CD14-positive monocyte (primary cell): ENCODE measurements at regions not wholly inside any gene's neighbourhood (a gene's known extent, or its start where the extent isn't known, plus 50 kb on each side); places are given as distances from the start of the nearest gene placed in this dataset.
A peak's percentile ranks its signal among the peaks of the same experiment; 100 is the strongest.

Experiments
- DNase-seq, 3 donors: peaks; one replicate each; pipeline ENCODE4 v3.0.0-alpha.2; 2011 to 2022
- H2AFZ ChIP-seq: 2 replicates; pipeline ENCODE4 v1.6.0; 2012; ENCODE audit warnings: mild to moderate bottlenecking, low read depth, low read length, inconsistent platforms; ENCODE audit not compliant: insufficient read depth, poor library complexity, severe bottlenecking
- H3K27ac ChIP-seq, 2 donors: 1 replicate in 1 of 2; 2 replicates in 1 of 2; pipeline ENCODE4 v1.5.1; 2012 to 2013; ENCODE audit warnings: low read length in 2 of 2, control low read depth in 1 of 2, inconsistent platforms in 1 of 2, low read depth in 1 of 2, mild to moderate bottlenecking in 1 of 2
- H3K27me3 ChIP-seq, 2 donors: one replicate each; pipeline versions ENCODE4 v1.6.0 to v1.6.1; 2011 to 2013; ENCODE audit warnings: low read length in 2 of 2; ENCODE audit not compliant: control insufficient read depth in 2 of 2, insufficient read depth in 2 of 2
- H3K36me3 ChIP-seq, 2 donors: replicated peaks in 1 of 2; 1 replicate in 1 of 2; 2 replicates in 1 of 2; pipeline versions ENCODE4 v1.5.1 to v1.6.1; 2012 to 2013; ENCODE audit warnings: low read length in 2 of 2, control low read depth in 1 of 2, inconsistent platforms in 1 of 2, mild to moderate bottlenecking in 1 of 2; ENCODE audit not compliant: insufficient read depth in 2 of 2, control insufficient read depth in 1 of 2
- H3K4me1 ChIP-seq, 2 donors: 1 replicate in 1 of 2; 2 replicates in 1 of 2; pipeline versions ENCODE4 v1.5.1 to v1.6.1; 2012 to 2013; ENCODE audit warnings: low read length in 2 of 2, control low read depth in 1 of 2, inconsistent platforms in 1 of 2, mild to moderate bottlenecking in 1 of 2, moderate library complexity in 1 of 2; ENCODE audit not compliant: insufficient read depth in 2 of 2, control insufficient read depth in 1 of 2
- H3K4me2 ChIP-seq: replicated peaks from 2 replicates; pipeline ENCODE3; 2012; ENCODE audit warnings: low read length, moderate library complexity, mild to moderate bottlenecking; ENCODE audit not compliant: poor library complexity, severe bottlenecking; ENCODE audit errors: extremely low read depth
- H3K4me3 ChIP-seq, 3 experiments: fragments of 200-600 bp in 1 of 3; sonication (generic) in 1 of 3; replicated peaks in 1 of 3; 1 replicate in 2 of 3; 2 replicates in 1 of 3; pipeline ENCODE4 v1.5.1; 2011 to 2013; ENCODE audit warnings: low read length in 3 of 3, mild to moderate bottlenecking in 3 of 3, control low read depth in 2 of 3, low read depth in 2 of 3, inconsistent platforms in 1 of 3, moderate library complexity in 1 of 3
- H3K79me2 ChIP-seq: 2 replicates; pipeline ENCODE4 v1.6.0; 2012; ENCODE audit warnings: mild to moderate bottlenecking, control low read depth, inconsistent platforms, low read length, moderate library complexity; ENCODE audit not compliant: insufficient read depth
- H3K9ac ChIP-seq: 2 replicates; pipeline ENCODE4 v1.6.0; 2017; ENCODE audit warnings: low read length, mild to moderate bottlenecking; ENCODE audit not compliant: insufficient read depth, poor library complexity, severe bottlenecking
- H3K9me3 ChIP-seq, 2 donors: replicated peaks in 1 of 2; 1 replicate in 1 of 2; 2 replicates in 1 of 2; pipeline versions ENCODE4 v1.5.1 to v1.6.1; 2012 to 2013; ENCODE audit warnings: low read length in 2 of 2, control low read depth in 1 of 2; ENCODE audit not compliant: control insufficient read depth in 1 of 2, insufficient read depth in 1 of 2
- H4K20me1 ChIP-seq: 2 replicates; pipeline ENCODE4 v1.6.0; 2012; ENCODE audit warnings: mild to moderate bottlenecking, low read length, control low read depth, moderate library complexity; ENCODE audit not compliant: insufficient read depth
- H3K27ac Mint-ChIP-seq, 7 donors: one replicate each; pipeline ENCODE4 v1.8.0; 2020; ENCODE audit warnings: mild to moderate bottlenecking in 7 of 7, mixed read lengths in 7 of 7, moderate library complexity in 6 of 7, inconsistent platforms in 2 of 7
- H3K27me3 Mint-ChIP-seq, 3 donors: one replicate each; pipeline ENCODE4 v1.8.0; 2021 to 2022; ENCODE audit warnings: low read depth in 3 of 3, mild to moderate bottlenecking in 3 of 3, mixed read lengths in 3 of 3, moderate library complexity in 3 of 3, inconsistent platforms in 1 of 3
- H3K36me3 Mint-ChIP-seq, 2 donors: one replicate each; pipeline ENCODE4 v1.8.0; 2020; ENCODE audit warnings: mixed read lengths in 2 of 2, inconsistent platforms in 1 of 2, mild to moderate bottlenecking in 1 of 2
- H3K4me1 Mint-ChIP-seq: one replicate; pipeline ENCODE4 v1.8.0; 2020; ENCODE audit warnings: mild to moderate bottlenecking, mixed read lengths
- H3K4me3 Mint-ChIP-seq, 2 donors: one replicate each; pipeline ENCODE4 v1.8.0; 2020; ENCODE audit warnings: mild to moderate bottlenecking in 2 of 2, mixed read lengths in 2 of 2, moderate library complexity in 1 of 2
- H3K9me3 Mint-ChIP-seq, 7 donors: one replicate each; pipeline ENCODE4 v1.8.0; 2020 to 2022; ENCODE audit warnings: mixed read lengths in 7 of 7, mild to moderate bottlenecking in 6 of 7, moderate library complexity in 6 of 7, inconsistent platforms in 2 of 7
- CTCF ChIP-seq: fragments of 200-600 bp; IDR thresholded peaks from one replicate; pipeline ENCODE4 v1.8.0; 2022; ENCODE audit warnings: antibody characterized with exemption, mild to moderate bottlenecking
- WGBS: methylation state at CpG from one replicate; pipeline ENCODE4 v1.1.5; 2013; ENCODE audit warnings: missing lambda C conversion rate; ENCODE audit not compliant: insufficient coverage; 5-methylcytosine and 5-hydroxymethylcytosine counted together
- intact Hi-C, 2 donors: fragments of 100-400 bp; cut with micrococcal nuclease; formaldehyde crosslinking; loops; one replicate each; pipeline versions ENCODE4 v1.15.0 to v1.15.1; 2023

GRCh38 chr12:39127401-39127800 lies 222.0 kb upstream of the CPNE8 start:
- Histone ChIP-seq H3K27ac (no peak overlapping the region), H3K9me3 (peaks cover 0 to 4% of the 10 kb centered on the region in 2 donors), H3K79me2 (no peaks in the 10 kb centered on the region), H2AFZ (no peak overlapping the region), H3K36me3 (no peaks in the 10 kb centered on the region), H3K4me1 (no peaks in the 10 kb centered on the region), H3K4me3 (no peak overlapping the region), H3K4me2 (no peak overlapping the region), H3K9ac (no peak overlapping the region), H4K20me1 (no peaks in the 10 kb centered on the region), H3K27me3 (no peaks in the 10 kb centered on the region)
- Mint-ChIP-seq H3K27ac (peak overlapping the region in 1 of 7 donors; percentile 21), H3K4me1 (no peaks in the 10 kb centered on the region), H3K36me3 (no peaks in the 10 kb centered on the region), H3K9me3 (peaks cover 0 to 5% (median 1%) of the 10 kb centered on the region in 7 donors), H3K4me3 (no peak overlapping the region), H3K27me3 (peaks cover 0 to 1% (median 0%) of the 10 kb centered on the region in 3 donors)
- intact Hi-C loops: no loop called here
- no peak for TF ChIP-seq CTCF
- 86% methylated on average over 1 of the region's 4 CpGs for WGBS
- no peak for DNase-seq

- Mint-ChIP-seq H3K4me1 (no peaks in the 10 kb centered on the region), H3K27ac (no peak overlapping the region)
- DNase-seq: no peak
These were observed 220.2 kb upstream of the CPNE8 start for GRCh38 chr12:39125566-39125965.

More at GRCh38 chr12:39125566-39125965, 220.2 kb upstream of the CPNE8 start:
- H3K79me2 ChIP-seq: no peaks in the 10 kb centered on the region
- no peak overlapping the region for H3K27ac ChIP-seq
- Mint-ChIP-seq H3K27me3 (peaks cover 0 to 1% (median 0%) of the 10 kb centered on the region in 3 donors), H3K4me3 (no peak overlapping the region), H3K36me3 (no peaks in the 10 kb centered on the region), H3K9me3 (peaks cover 0 to 7% (median 5%) of the 10 kb centered on the region in 7 donors)
- H3K4me2 ChIP-seq: no peak overlapping the region
- no CpG with 5 or more reads among the region's 2 CpGs for WGBS
- H2AFZ ChIP-seq: no peak overlapping the region
- H4K20me1 ChIP-seq: no peaks in the 10 kb centered on the region
- no peak for TF ChIP-seq CTCF
- H3K9me3 ChIP-seq: peaks cover 0 to 8% of the 10 kb centered on the region in 2 donors
- no peaks in the 10 kb centered on the region for H3K4me1 ChIP-seq
- no peak overlapping the region for H3K9ac ChIP-seq
- no peak overlapping the region for H3K4me3 ChIP-seq
- intact Hi-C loops: no loop called here
- no peaks in the 10 kb centered on the region for H3K36me3 ChIP-seq
- no peaks in the 10 kb centered on the region for H3K27me3 ChIP-seq
